SK-N-SH (cell line): ENCODE measurements at regions not wholly inside any gene's neighbourhood (a gene's known extent, or its start where the extent isn't known, plus 50 kb on each side); places are given as distances from the start of the nearest gene placed in this dataset.

ENCODE experiments used
- CHD2 ChIP-seq: fragments of 150-350 bp; IDR thresholded peaks from 2 replicates; pipeline ENCODE4 v1.6.1; 2018; ENCODE audit warnings: low read length; ENCODE audit not compliant: partially characterized antibody
- EP300 ChIP-seq, 2 experiments: IDR thresholded peaks; 2 replicates each; pipeline versions ENCODE4 v1.4.0 to v1.6.1; 2012; ENCODE audit warnings: borderline replicate concordance in 1 of 2, low read depth in 1 of 2, low read length in 1 of 2
- EZH2phosphoT487 ChIP-seq: fragments of 200-600 bp; sonication (generic); IDR thresholded peaks from 2 replicates; pipeline ENCODE4 v1.6.1; 2017; ENCODE audit warnings: low read depth, mixed run types, mild to moderate bottlenecking, antibody characterized with exemption, moderate library complexity, borderline replicate concordance
- FOXM1 ChIP-seq: IDR thresholded peaks from 2 replicates; pipeline ENCODE4 v1.4.0; 2012; ENCODE audit warnings: low read depth, mild to moderate bottlenecking
- GABPA ChIP-seq: IDR thresholded peaks from 2 replicates; pipeline ENCODE4 v1.4.0; 2012; ENCODE audit warnings: low read depth, mild to moderate bottlenecking
- MXI1 ChIP-seq: IDR thresholded peaks from 2 replicates; pipeline ENCODE4 v1.6.1; 2012; ENCODE audit warnings: mild to moderate bottlenecking, low read depth, low read length, improper control_type of control experiment
- NFIC ChIP-seq: IDR thresholded peaks from 2 replicates; pipeline ENCODE4 v1.4.0; 2012; ENCODE audit warnings: borderline replicate concordance
- POLR2AphosphoS5 ChIP-seq: IDR thresholded peaks from 2 replicates; pipeline ENCODE4 v1.6.1; 2012; ENCODE audit warnings: low read depth, low read length
- REST ChIP-seq: IDR thresholded peaks from 2 replicates; pipeline ENCODE4 v1.6.1; 2012; ENCODE audit warnings: mild to moderate bottlenecking, low read depth, low read length, moderate library complexity
- SIN3A ChIP-seq: IDR thresholded peaks from 2 replicates; pipeline ENCODE4 v1.6.1; 2012; ENCODE audit warnings: low read depth, mild to moderate bottlenecking, low read length, moderate library complexity, borderline replicate concordance
- TAF1 ChIP-seq: IDR thresholded peaks from 2 replicates; pipeline ENCODE4 v1.6.1; 2012; ENCODE audit warnings: low read depth, mild to moderate bottlenecking, low read length, moderate library complexity, borderline replicate concordance
- YY1 ChIP-seq: IDR thresholded peaks from 2 replicates; pipeline ENCODE4 v1.4.0; 2012; ENCODE audit warnings: low read depth, mild to moderate bottlenecking
- TF ChIP-seq, protein P1 (sequence below): fragments of 200-600 bp; sonication (generic); IDR thresholded peaks from 2 replicates; pipeline ENCODE4 v1.6.1; 2017; ENCODE audit warnings: antibody characterized with exemption, mild to moderate bottlenecking, moderate library complexity
- TF ChIP-seq, protein P2 (sequence below): IDR thresholded peaks from 2 replicates; pipeline ENCODE4 v1.4.0; 2012; ENCODE audit warnings: low read depth, borderline replicate concordance

DNA sequence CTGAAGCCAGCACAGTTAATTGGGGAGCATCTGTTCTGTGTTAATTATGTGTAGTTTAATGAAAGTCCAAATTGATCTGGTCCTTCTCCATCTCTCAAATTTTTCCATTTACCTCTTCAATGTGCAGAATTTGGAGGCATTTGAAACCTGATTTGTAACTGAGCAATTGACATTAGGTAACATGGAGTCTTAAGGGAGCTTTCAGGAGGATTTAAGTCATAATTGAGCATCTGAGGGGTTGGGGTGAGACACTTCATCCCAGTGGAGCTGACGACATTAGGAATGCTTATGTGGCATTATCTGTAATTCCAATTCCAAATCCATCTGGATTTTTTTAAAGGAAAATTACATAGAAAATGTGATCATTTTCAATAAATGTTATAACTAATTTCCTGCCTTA lies 1015.9 kb downstream of the TLE1 start:
- no peak for TF ChIP-seq MXI1
- no peak for TF ChIP-seq EZH2phosphoT487
- TF ChIP-seq GABPA = no peak
- no peak for TF ChIP-seq SIN3A
- TF ChIP-seq, protein P1, sequence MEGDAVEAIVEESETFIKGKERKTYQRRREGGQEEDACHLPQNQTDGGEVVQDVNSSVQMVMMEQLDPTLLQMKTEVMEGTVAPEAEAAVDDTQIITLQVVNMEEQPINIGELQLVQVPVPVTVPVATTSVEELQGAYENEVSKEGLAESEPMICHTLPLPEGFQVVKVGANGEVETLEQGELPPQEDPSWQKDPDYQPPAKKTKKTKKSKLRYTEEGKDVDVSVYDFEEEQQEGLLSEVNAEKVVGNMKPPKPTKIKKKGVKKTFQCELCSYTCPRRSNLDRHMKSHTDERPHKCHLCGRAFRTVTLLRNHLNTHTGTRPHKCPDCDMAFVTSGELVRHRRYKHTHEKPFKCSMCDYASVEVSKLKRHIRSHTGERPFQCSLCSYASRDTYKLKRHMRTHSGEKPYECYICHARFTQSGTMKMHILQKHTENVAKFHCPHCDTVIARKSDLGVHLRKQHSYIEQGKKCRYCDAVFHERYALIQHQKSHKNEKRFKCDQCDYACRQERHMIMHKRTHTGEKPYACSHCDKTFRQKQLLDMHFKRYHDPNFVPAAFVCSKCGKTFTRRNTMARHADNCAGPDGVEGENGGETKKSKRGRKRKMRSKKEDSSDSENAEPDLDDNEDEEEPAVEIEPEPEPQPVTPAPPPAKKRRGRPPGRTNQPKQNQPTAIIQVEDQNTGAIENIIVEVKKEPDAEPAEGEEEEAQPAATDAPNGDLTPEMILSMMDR = no peak
- no peak for TF ChIP-seq POLR2AphosphoS5
- no peak for TF ChIP-seq REST
- no peak for TF ChIP-seq TAF1
- TF ChIP-seq FOXM1 = no peak
- TF ChIP-seq NFIC = no peak
- TF ChIP-seq, protein P2, sequence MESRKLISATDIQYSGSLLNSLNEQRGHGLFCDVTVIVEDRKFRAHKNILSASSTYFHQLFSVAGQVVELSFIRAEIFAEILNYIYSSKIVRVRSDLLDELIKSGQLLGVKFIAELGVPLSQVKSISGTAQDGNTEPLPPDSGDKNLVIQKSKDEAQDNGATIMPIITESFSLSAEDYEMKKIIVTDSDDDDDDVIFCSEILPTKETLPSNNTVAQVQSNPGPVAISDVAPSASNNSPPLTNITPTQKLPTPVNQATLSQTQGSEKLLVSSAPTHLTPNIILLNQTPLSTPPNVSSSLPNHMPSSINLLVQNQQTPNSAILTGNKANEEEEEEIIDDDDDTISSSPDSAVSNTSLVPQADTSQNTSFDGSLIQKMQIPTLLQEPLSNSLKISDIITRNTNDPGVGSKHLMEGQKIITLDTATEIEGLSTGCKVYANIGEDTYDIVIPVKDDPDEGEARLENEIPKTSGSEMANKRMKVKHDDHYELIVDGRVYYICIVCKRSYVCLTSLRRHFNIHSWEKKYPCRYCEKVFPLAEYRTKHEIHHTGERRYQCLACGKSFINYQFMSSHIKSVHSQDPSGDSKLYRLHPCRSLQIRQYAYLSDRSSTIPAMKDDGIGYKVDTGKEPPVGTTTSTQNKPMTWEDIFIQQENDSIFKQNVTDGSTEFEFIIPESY = no peak
- no peak for TF ChIP-seq EP300 (IDR thresholded peaks at IDR 0.05; ENCODE audit: borderline replicate concordance in 1 of 2, low read depth in 1 of 2, low read length in 1 of 2)
- no peak for TF ChIP-seq YY1
- no peak for TF ChIP-seq CHD2
